ENCODE measurements at regions not wholly inside any gene's neighbourhood (a gene's known extent, or its start where the extent isn't known, plus 50 kb on each side); places are given as distances from the start of the nearest gene placed in this dataset.

GRCh38 chr12:115322275-115322674 lies 638.3 kb upstream of the TBX3 start:
- Histone ChIP-seq H3F3A (ENCODE audit: insufficient read depth, low read length, poor library complexity, severe bottlenecking) (no peaks in the 10 kb centered on the region), H3K36me3 (ENCODE audit: insufficient read depth, low read length) (no peaks in the 10 kb centered on the region), H3K4me3 (ENCODE audit: low read length) (no peak overlapping the region), H3K9me2 (ENCODE audit: insufficient read depth, low read length) (no peaks in the 10 kb centered on the region), H3K4me2 (ENCODE audit: low read length) (no peak overlapping the region), H3K9ac (ENCODE audit: low read length) (no peak overlapping the region), H2AFZ (ENCODE audit: low read depth, low read length) (no peak overlapping the region), H3K79me2 (replicated peaks; ENCODE audit: insufficient read depth, low read length) (no peaks in the 10 kb centered on the region), H4K20me1 (ENCODE audit: insufficient read depth) (no peaks in the 10 kb centered on the region), H3K27me3 (ENCODE audit: insufficient read depth, low read depth, low read length) (no peaks in the 10 kb centered on the region), H3K9me3 (ENCODE audit: low read length) (no peaks in the 10 kb centered on the region), H3K27ac (ENCODE audit: low read length) (no peak overlapping the region)
- TF ChIP-seq EP300 (conservative IDR thresholded peaks at IDR 0.05; ENCODE audit: poor library complexity, severe bottlenecking) (no peak), CTCF (IDR thresholded peaks at IDR 0.05; ENCODE audit: poor library complexity, severe bottlenecking) (no peak), RAD21 (conservative IDR thresholded peaks at IDR 0.05) (no peak), SMC3 (conservative IDR thresholded peaks at IDR 0.05; ENCODE audit: poor library complexity) (no peak), TAF1 (IDR thresholded peaks at IDR 0.05; ENCODE audit: low read depth) (no peak), EZH2 (IDR thresholded peaks at IDR 0.05; ENCODE audit: borderline replicate concordance, insufficient read depth, low read length, poor library complexity, severe bottlenecking) (no peak), REST (IDR thresholded peaks at IDR 0.05; ENCODE audit: borderline replicate concordance) (no peak), POLR2AphosphoS5 (IDR thresholded peaks at IDR 0.05) (no peak), MXI1 (conservative IDR thresholded peaks at IDR 0.05; ENCODE audit: poor library complexity, severe bottlenecking) (no peak)

- Histone ChIP-seq H3K36me3 (ENCODE audit: insufficient read depth, low read length) (no peaks in the 10 kb centered on the region), H3K79me2 (replicated peaks; ENCODE audit: insufficient read depth, low read length) (no peaks in the 10 kb centered on the region), H3K27ac (ENCODE audit: low read length) (no peak overlapping the region), H3K4me2 (ENCODE audit: low read length) (no peak overlapping the region), H3K4me3 (ENCODE audit: low read length) (no peak overlapping the region), H3K9ac (ENCODE audit: low read length) (no peak overlapping the region), H3K27me3 (ENCODE audit: insufficient read depth, low read depth, low read length) (no peaks in the 10 kb centered on the region), H3K9me3 (ENCODE audit: low read length) (no peaks in the 10 kb centered on the region), H2AFZ (ENCODE audit: low read depth, low read length) (no peak overlapping the region), H3K9me2 (ENCODE audit: insufficient read depth, low read length) (no peaks in the 10 kb centered on the region), H3F3A (ENCODE audit: insufficient read depth, low read length, poor library complexity, severe bottlenecking) (no peaks in the 10 kb centered on the region), H4K20me1 (ENCODE audit: insufficient read depth) (no peaks in the 10 kb centered on the region)
- TF ChIP-seq MXI1 (conservative IDR thresholded peaks at IDR 0.05; ENCODE audit: poor library complexity, severe bottlenecking) (no peak), REST (IDR thresholded peaks at IDR 0.05; ENCODE audit: borderline replicate concordance) (no peak), SMC3 (conservative IDR thresholded peaks at IDR 0.05; ENCODE audit: poor library complexity) (no peak), EZH2 (IDR thresholded peaks at IDR 0.05; ENCODE audit: borderline replicate concordance, insufficient read depth, low read length, poor library complexity, severe bottlenecking) (no peak), TAF1 (IDR thresholded peaks at IDR 0.05; ENCODE audit: low read depth) (no peak), EP300 (conservative IDR thresholded peaks at IDR 0.05; ENCODE audit: poor library complexity, severe bottlenecking) (no peak), RAD21 (conservative IDR thresholded peaks at IDR 0.05) (no peak), CTCF (IDR thresholded peaks at IDR 0.05; ENCODE audit: poor library complexity, severe bottlenecking) (no peak), POLR2AphosphoS5 (IDR thresholded peaks at IDR 0.05) (no peak)
These were observed 637.0 kb upstream of the TBX3 start for GRCh38 chr12:115320967-115321366.
